AG04449 (cell line): ENCODE measurements at regions not wholly inside any gene's neighbourhood (a gene's known extent, or its start where the extent isn't known, plus 50 kb on each side); places are given as distances from the start of the nearest gene placed in this dataset.
A peak's percentile ranks its signal among the peaks of the same experiment; 100 is the strongest.

ENCODE experiments used
- CTCF ChIA-PET: fragments of 350-600 bp; formaldehyde crosslinking; extraction: SDS; loops from one replicate; lab custom pipeline; 2021; ENCODE audit warnings: antibody characterized with exemption; lab: Yijun Ruan, JAX
- POLR2A ChIA-PET: fragments of 400-600, 350-600 bp; formaldehyde crosslinking; extraction: SDS; loops from one replicate; lab custom pipeline; 2020; ENCODE audit warnings: antibody characterized with exemption, inconsistent platforms; lab: Yijun Ruan, JAX
- DNase-seq: peaks from one replicate; pipeline ENCODE4 v3.0.0-alpha.2; 2010; ENCODE audit warnings: low read depth, low spot score
- H3K4me3 ChIP-seq: 2 replicates; pipeline ENCODE4 v1.5.1; 2011; ENCODE audit warnings: low read depth, mild to moderate bottlenecking, control low read depth, low read length
- CTCF ChIP-seq: IDR thresholded peaks from one replicate; pipeline ENCODE4 v1.5.1; 2011; ENCODE audit warnings: mild to moderate bottlenecking, moderate library complexity, low read length, control low read depth, inconsistent platforms; ENCODE audit not compliant: insufficient read depth; ENCODE audit errors: missing control alignments

- no peak for DNase-seq
- no peak overlapping the region for H3K4me3 ChIP-seq
- POLR2A ChIA-PET: interaction anchor here (2.1 kb wide), 1 partner anchor 124 kb away, joined by 8 read pairs; no protein-coding TSS in a partner anchor
- CTCF ChIA-PET: interaction anchor here (1.1 to 4.9 kb wide), 3 partner anchors 10 to 122 kb away, joined by 3 to 16 read pairs (median 11); no protein-coding TSS in a partner anchor
- no peak for TF ChIP-seq CTCF
These were observed 123.2 kb downstream of the RAP2B start for GRCh38 chr3:153285194-153285641.

GRCh38 chr3:153285982-153286381 is 124.0 kb downstream of the RAP2B start:
- TF ChIP-seq CTCF: no peak
- ChIA-PET POLR2A (no interaction called here), CTCF (interaction anchor here (1.1 to 4.9 kb wide), 3 partner anchors 11 to 122 kb away, joined by 3 to 16 read pairs (median 11); no protein-coding TSS in a partner anchor)
- no peak for DNase-seq
- H3K4me3 ChIP-seq: no peak overlapping the region

GRCh38 chr3:153287017-153287416 is 125.0 kb downstream of the RAP2B start:
- TF ChIP-seq CTCF: no peak
- no peak for DNase-seq
- CTCF ChIA-PET: interaction anchor here (0.9 to 4.9 kb wide), 2 partner anchors 12 to 122 kb away, joined by 4 to 16 read pairs; no protein-coding TSS in a partner anchor
- POLR2A ChIA-PET: interaction anchor here (1.0 kb wide), 1 partner anchor 126 kb away, joined by 3 read pairs; no protein-coding TSS in a partner anchor
- H3K4me3 ChIP-seq: no peak overlapping the region

GRCh38 chr3:153289334-153289808 is 127.3 kb downstream of the RAP2B start:
- ChIA-PET CTCF (no interaction called here), POLR2A (no interaction called here)
- no peak overlapping the region for H3K4me3 ChIP-seq
- no peak for TF ChIP-seq CTCF
- DNase-seq: no peak

- TF ChIP-seq CTCF: peak; percentile 20
- CTCF ChIA-PET: interaction anchor here (0.8 to 1.7 kb wide), 12 partner anchors 30 to 342 kb away, joined by 3 to 10 read pairs (median 3); no protein-coding TSS in a partner anchor
- POLR2A ChIA-PET: no interaction called here
- DNase-seq: no peak
- no peak overlapping the region for H3K4me3 ChIP-seq
These were observed 128.4 kb downstream of the RAP2B start for GRCh38 chr3:153290268-153291015.
